ENCODE measurements at regions not wholly inside any gene's neighbourhood (a gene's known extent, or its start where the extent isn't known, plus 50 kb on each side); places are given as distances from the start of the nearest gene placed in this dataset.
A peak's percentile ranks its signal among the peaks of the same experiment; 100 is the strongest.

- DNase-seq (ENCODE audit: low read depth in 3 of 3, low spot score in 2 of 3): no peak
These were observed 123.3 kb upstream of the CTNNB1 start for GRCh38 chr3:41075975-41076374.

GRCh38 chr3:41076399-41076798 lies 122.9 kb upstream of the CTNNB1 start:
- DNase-seq (ENCODE audit: low read depth in 3 of 3, low spot score in 2 of 3): no peak

- no peak for DNase-seq (ENCODE audit: low read depth in 3 of 3, low spot score in 2 of 3)
These were observed 119.2 kb upstream of the CTNNB1 start for GRCh38 chr3:41080141-41080540.

GRCh38 chr3:41088882-41089281 lies 110.4 kb upstream of the CTNNB1 start:
- no peak for DNase-seq (ENCODE audit: low read depth in 3 of 3, low spot score in 2 of 3)

- DNase-seq (ENCODE audit: low read depth in 3 of 3, low spot score in 2 of 3): no peak
These were observed 109.7 kb upstream of the CTNNB1 start for GRCh38 chr3:41089566-41089965.

GRCh38 chr3:41092844-41093243 lies 106.5 kb upstream of the CTNNB1 start:
- no peak for DNase-seq (ENCODE audit: low read depth in 3 of 3, low spot score in 2 of 3)

- DNase-seq (ENCODE audit: low read depth in 3 of 3, low spot score in 2 of 3): no peak
These were observed 105.8 kb upstream of the CTNNB1 start for GRCh38 chr3:41093476-41093875.

- DNase-seq (ENCODE audit: low read depth in 3 of 3, low spot score in 2 of 3): no peak
These were observed 105.0 kb upstream of the CTNNB1 start for GRCh38 chr3:41094351-41094750.

- DNase-seq (ENCODE audit: low read depth in 3 of 3, low spot score in 2 of 3): peak in 1 of 3 donors; percentile 12
These were observed 103.6 kb upstream of the CTNNB1 start for GRCh38 chr3:41095702-41096101.

- no peak for DNase-seq (ENCODE audit: low read depth in 3 of 3, low spot score in 2 of 3)
These were observed 101.3 kb upstream of the CTNNB1 start for GRCh38 chr3:41097896-41098496.

- DNase-seq (ENCODE audit: low read depth in 3 of 3, low spot score in 2 of 3): no peak
These were observed 98.1 kb upstream of the CTNNB1 start for GRCh38 chr3:41101231-41101630.

GRCh38 chr3:41102053-41102556 lies 97.2 kb upstream of the CTNNB1 start:
- DNase-seq (ENCODE audit: low read depth in 3 of 3, low spot score in 2 of 3): no peak

- DNase-seq (ENCODE audit: low read depth in 3 of 3, low spot score in 2 of 3): no peak
These were observed 96.6 kb upstream of the CTNNB1 start for GRCh38 chr3:41102750-41103149.

GRCh38 chr3:41103200-41103599 lies 96.1 kb upstream of the CTNNB1 start:
- no peak for DNase-seq (ENCODE audit: low read depth in 3 of 3, low spot score in 2 of 3)

GRCh38 chr3:41104147-41104546 lies 95.2 kb upstream of the CTNNB1 start:
- no peak for DNase-seq (ENCODE audit: low read depth in 3 of 3, low spot score in 2 of 3)

GRCh38 chr3:41106691-41107090 lies 92.6 kb upstream of the CTNNB1 start:
- DNase-seq (ENCODE audit: low read depth in 3 of 3, low spot score in 2 of 3): no peak

GRCh38 chr3:41111011-41111410 lies 88.3 kb upstream of the CTNNB1 start:
- DNase-seq (ENCODE audit: low read depth in 3 of 3, low spot score in 2 of 3): no peak

- DNase-seq (ENCODE audit: low read depth in 3 of 3, low spot score in 2 of 3): no peak
These were observed 86.8 kb upstream of the CTNNB1 start for GRCh38 chr3:41112466-41112865.

- DNase-seq (ENCODE audit: low read depth in 3 of 3, low spot score in 2 of 3): no peak
These were observed 84.2 kb upstream of the CTNNB1 start for GRCh38 chr3:41115069-41115468.

- DNase-seq (ENCODE audit: low read depth in 3 of 3, low spot score in 2 of 3): no peak
These were observed 82.5 kb upstream of the CTNNB1 start for GRCh38 chr3:41116851-41117250.

GRCh38 chr3:41117398-41117870 lies 81.9 kb upstream of the CTNNB1 start:
- DNase-seq (ENCODE audit: low read depth in 3 of 3, low spot score in 2 of 3): no peak

- no peak for DNase-seq (ENCODE audit: low read depth in 3 of 3, low spot score in 2 of 3)
These were observed 80.6 kb upstream of the CTNNB1 start for GRCh38 chr3:41118461-41119390.

All from right renal cortex interstitium (tissue), 3 donors.